Adrenal gland (tissue), 5 donors: ENCODE measurements at regions not wholly inside any gene's neighbourhood (a gene's known extent, or its start where the extent isn't known, plus 50 kb on each side); places are given as distances from the start of the nearest gene placed in this dataset.

ENCODE experiments used
- CTCF ChIP-seq, 6 experiments: fragments of 450-650 bp in 4 of 6; fragments of 200-600 bp in 2 of 6; sonication (generic) in 1 of 6; IDR thresholded peaks; 1 replicate in 5 of 6; 2 replicates in 1 of 6; pipeline versions ENCODE4 v1.5.1 to v1.8.0; 2016 to 2021; ENCODE audit warnings: antibody characterized with exemption in 6 of 6, mild to moderate bottlenecking in 2 of 6, moderate library complexity in 1 of 6
- POLR2A ChIP-seq, 2 donors: fragments of 450-650 bp; IDR thresholded peaks; one replicate each; pipeline ENCODE4 v1.6.1; 2017; ENCODE audit warnings: antibody characterized with exemption in 2 of 2, mild to moderate bottlenecking in 2 of 2, moderate library complexity in 1 of 2
- donor health status: DM: no; HTN: no; CAD: no.

GRCh38 chr6:167396659-167397490 lies 72.0 kb downstream of the TTLL2 start:
- TF ChIP-seq CTCF (IDR thresholded peaks at IDR 0.05) (no peak), POLR2A (IDR thresholded peaks at IDR 0.05) (no peak)
